ENCODE measurements at regions not wholly inside any gene's neighbourhood (a gene's known extent, or its start where the extent isn't known, plus 50 kb on each side); places are given as distances from the start of the nearest gene placed in this dataset.

DNA sequence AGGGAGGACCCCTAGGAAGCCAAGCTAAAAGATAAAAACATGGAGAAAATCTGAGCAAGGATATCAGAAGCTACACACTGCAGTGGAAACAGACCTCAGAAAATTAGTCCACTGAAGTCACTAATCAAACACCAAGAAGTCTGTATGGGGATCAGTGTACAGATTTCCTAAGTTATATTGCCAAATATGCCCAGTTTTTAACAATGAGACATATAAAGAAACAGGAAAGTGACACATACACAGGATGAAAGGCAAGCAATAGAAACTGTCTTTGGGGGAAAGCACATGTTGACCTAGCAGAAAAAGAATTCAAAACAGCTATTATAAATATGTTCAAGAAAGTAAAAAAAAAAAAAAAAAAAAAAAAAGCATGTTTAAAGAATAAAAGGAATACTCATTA lies 153.7 kb downstream of the PPP4R3C start:
- no peak for TF ChIP-seq RFX5 (IDR thresholded peaks at IDR 0.05)
- no peak for TF ChIP-seq RNF2 (IDR thresholded peaks at IDR 0.05; ENCODE audit: borderline replicate concordance, low read depth)
- TF ChIP-seq, protein P1, sequence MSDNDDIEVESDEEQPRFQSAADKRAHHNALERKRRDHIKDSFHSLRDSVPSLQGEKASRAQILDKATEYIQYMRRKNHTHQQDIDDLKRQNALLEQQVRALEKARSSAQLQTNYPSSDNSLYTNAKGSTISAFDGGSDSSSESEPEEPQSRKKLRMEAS (IDR thresholded peaks at IDR 0.05) = no peak
- no peak for TF ChIP-seq POLR2A (IDR thresholded peaks at IDR 0.05; ENCODE audit: low read length)
- no peak for TF ChIP-seq EP300 (IDR thresholded peaks at IDR 0.05)
- TF ChIP-seq, protein P2, sequence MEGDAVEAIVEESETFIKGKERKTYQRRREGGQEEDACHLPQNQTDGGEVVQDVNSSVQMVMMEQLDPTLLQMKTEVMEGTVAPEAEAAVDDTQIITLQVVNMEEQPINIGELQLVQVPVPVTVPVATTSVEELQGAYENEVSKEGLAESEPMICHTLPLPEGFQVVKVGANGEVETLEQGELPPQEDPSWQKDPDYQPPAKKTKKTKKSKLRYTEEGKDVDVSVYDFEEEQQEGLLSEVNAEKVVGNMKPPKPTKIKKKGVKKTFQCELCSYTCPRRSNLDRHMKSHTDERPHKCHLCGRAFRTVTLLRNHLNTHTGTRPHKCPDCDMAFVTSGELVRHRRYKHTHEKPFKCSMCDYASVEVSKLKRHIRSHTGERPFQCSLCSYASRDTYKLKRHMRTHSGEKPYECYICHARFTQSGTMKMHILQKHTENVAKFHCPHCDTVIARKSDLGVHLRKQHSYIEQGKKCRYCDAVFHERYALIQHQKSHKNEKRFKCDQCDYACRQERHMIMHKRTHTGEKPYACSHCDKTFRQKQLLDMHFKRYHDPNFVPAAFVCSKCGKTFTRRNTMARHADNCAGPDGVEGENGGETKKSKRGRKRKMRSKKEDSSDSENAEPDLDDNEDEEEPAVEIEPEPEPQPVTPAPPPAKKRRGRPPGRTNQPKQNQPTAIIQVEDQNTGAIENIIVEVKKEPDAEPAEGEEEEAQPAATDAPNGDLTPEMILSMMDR (IDR thresholded peaks at IDR 0.05) = no peak
- TF ChIP-seq, protein P3, sequence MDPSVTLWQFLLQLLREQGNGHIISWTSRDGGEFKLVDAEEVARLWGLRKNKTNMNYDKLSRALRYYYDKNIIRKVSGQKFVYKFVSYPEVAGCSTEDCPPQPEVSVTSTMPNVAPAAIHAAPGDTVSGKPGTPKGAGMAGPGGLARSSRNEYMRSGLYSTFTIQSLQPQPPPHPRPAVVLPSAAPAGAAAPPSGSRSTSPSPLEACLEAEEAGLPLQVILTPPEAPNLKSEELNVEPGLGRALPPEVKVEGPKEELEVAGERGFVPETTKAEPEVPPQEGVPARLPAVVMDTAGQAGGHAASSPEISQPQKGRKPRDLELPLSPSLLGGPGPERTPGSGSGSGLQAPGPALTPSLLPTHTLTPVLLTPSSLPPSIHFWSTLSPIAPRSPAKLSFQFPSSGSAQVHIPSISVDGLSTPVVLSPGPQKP (IDR thresholded peaks at IDR 0.05; ENCODE audit: low read depth, low read length) = no peak
- TF ChIP-seq CHD4 (IDR thresholded peaks at IDR 0.05; ENCODE audit: borderline replicate concordance) = no peak
- no peak for TF ChIP-seq SREBF2 (IDR thresholded peaks at IDR 0.05)
- no peak for TF ChIP-seq TP53 (CRISPR knock-in tag; IDR thresholded peaks at IDR 0.05)
- TF ChIP-seq ESRRA (IDR thresholded peaks at IDR 0.05; ENCODE audit: borderline replicate concordance, low read length) = no peak
- no peak for TF ChIP-seq NFE2L2 (conservative IDR thresholded peaks at IDR 0.05; ENCODE audit: low read length)
- no peak for TF ChIP-seq HOXA7 (CRISPR knock-in tag; IDR thresholded peaks at IDR 0.05)

Data from A549 (cell line).